HEK293T (cell line): ENCODE measurements at regions not wholly inside any gene's neighbourhood (a gene's known extent, or its start where the extent isn't known, plus 50 kb on each side); places are given as distances from the start of the nearest gene placed in this dataset.

ENCODE experiments used
- FOXK2 ChIP-seq: fragments of 450-650 bp; IDR thresholded peaks from 2 replicates; pipeline ENCODE4 v1.6.1; 2016; ENCODE audit warnings: mild to moderate bottlenecking
- NFRKB ChIP-seq: fragments of 450-650 bp; IDR thresholded peaks from 2 replicates; pipeline ENCODE4 v1.6.1; 2016; ENCODE audit warnings: mild to moderate bottlenecking, moderate library complexity

GRCh38 chr6:12392490-12392889, 102.3 kb downstream of the EDN1 start:
- no peak for TF ChIP-seq FOXK2
- TF ChIP-seq NFRKB = no peak
